Dermis blood vessel endothelial cell (primary cell): ENCODE measurements at regions not wholly inside any gene's neighbourhood (a gene's known extent, or its start where the extent isn't known, plus 50 kb on each side); places are given as distances from the start of the nearest gene placed in this dataset.
A peak's percentile ranks its signal among the peaks of the same experiment; 100 is the strongest.
"Not testable (repeated sequence)": the region's sequence is repeated elsewhere in the genome, so short reads cannot be mapped to it uniquely, and the experiment has no call there.

Experiments
- DNase-seq: peaks from one replicate; pipeline ENCODE4 v3.0.0; 2010

GRCh38 chr3:127438371-127438770, 150.5 kb upstream of the PRR20G start:
- no peak for DNase-seq

DNA sequence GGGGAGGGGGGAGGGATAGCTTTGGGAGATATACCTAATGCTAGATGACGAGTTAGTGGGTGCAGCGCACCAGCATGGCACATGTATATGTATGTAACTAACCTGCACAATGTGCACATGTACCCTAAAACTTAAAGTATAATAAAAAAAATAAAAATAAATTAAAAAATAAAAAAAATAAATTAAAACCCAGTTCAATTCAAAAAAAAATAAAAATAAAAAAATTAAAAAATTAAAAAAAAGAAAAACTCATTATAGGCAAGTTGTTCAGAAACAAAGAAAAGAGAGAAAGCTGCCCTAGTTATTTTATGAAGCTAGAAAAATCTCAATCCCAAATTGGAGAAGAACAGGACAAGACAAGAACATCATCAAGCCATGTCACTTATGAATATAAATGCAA, 147.5 kb upstream of the PRR20G start:
- DNase-seq: not testable (repeated sequence)

- DNase-seq: no peak
Measured at GRCh38 chr3:127431066-127431465, 143.2 kb upstream of the PRR20G start.

GRCh38 chr3:127428344-127428997, 140.6 kb upstream of the PRR20G start:
- no peak for DNase-seq

DNA sequence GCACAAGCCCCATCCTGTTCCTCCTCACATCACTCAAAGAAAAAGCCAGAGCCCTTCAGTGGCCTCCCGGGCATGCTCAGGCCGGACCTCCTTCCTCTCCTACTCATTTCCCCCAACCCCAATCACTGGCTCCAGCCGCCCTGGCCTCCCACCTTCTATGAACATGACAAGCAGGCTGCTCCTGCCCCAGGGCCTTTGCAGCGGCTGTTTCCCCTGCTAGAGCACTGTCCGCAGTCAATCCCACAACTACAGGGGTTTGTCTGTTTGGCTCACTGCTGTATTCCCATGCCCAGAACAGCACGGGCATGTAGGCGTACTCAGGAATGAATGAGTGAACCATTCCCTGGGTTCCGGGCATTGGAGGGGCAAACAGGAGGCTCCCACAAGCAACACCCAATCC, 139.8 kb upstream of the PRR20G start:
- no peak for DNase-seq

DNA sequence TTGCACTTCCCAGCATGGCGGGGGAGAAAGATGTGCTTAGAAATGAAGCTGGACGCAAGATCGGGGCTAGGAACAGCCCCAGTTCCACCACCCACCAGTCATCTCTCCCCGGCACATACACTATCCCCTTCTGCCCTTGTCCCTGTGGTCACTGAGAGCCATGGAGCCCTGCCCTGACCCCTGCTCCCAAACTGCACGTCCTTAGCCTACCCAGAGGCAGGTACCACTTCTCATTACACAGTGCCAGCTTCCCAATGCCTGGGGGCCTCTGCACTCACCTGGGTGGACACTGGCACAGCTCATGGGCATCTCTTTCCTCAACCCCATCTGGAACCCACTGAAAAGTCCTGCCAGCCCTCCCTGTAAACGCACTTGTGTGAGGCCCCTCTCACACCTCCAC, 139.3 kb upstream of the PRR20G start:
- no peak for DNase-seq

- no peak for DNase-seq
Measured at GRCh38 chr3:127426444-127427153, 138.8 kb upstream of the PRR20G start.

DNA sequence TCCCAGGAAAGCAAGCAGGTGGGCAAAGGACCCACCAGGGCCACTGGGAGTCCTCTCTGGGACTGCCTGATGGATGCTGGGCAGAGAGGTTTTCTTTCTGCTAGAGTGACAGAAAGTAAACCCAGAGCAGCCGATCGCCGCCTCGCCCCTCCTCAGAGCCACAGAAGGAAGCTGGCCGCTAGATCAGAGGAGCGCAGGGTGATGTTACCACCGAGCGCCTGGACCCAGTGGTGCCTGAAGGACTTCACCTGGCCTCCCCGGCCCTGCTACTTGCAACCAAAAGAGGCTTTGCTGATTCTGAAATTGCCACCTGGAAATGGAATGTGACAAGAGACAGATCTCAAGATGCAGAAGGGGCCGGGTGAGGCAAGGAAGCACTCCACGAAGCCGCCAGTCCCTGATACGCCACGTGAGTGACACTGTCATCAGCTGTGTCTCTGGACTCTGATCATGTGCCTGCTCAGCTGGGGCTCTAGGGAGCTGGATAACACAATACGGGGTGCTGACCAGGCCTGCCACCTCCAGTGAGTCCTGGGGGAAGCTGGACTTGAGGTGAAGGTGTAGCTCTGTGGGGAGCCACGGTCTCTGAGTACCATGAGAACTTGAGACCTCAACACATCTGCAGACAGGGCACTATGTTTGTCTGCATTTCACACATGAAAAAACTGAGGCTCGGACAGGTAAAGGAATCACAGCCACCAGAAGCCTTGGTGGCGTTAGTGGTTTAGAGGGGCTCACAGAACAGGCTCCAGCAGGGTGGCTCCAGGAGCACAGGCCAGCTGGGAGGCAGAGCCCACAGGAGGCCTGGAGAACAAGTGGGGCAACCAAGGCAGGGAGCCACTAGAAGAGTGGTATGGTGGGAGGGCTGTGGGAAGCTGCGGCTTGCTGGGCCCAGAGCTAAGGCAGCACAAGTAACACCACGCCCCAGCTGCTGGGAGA, 137.9 kb upstream of the PRR20G start:
- DNase-seq: no peak

GRCh38 chr3:127424766-127425504, 137.1 kb upstream of the PRR20G start:
- DNase-seq: peak; percentile 2

DNA sequence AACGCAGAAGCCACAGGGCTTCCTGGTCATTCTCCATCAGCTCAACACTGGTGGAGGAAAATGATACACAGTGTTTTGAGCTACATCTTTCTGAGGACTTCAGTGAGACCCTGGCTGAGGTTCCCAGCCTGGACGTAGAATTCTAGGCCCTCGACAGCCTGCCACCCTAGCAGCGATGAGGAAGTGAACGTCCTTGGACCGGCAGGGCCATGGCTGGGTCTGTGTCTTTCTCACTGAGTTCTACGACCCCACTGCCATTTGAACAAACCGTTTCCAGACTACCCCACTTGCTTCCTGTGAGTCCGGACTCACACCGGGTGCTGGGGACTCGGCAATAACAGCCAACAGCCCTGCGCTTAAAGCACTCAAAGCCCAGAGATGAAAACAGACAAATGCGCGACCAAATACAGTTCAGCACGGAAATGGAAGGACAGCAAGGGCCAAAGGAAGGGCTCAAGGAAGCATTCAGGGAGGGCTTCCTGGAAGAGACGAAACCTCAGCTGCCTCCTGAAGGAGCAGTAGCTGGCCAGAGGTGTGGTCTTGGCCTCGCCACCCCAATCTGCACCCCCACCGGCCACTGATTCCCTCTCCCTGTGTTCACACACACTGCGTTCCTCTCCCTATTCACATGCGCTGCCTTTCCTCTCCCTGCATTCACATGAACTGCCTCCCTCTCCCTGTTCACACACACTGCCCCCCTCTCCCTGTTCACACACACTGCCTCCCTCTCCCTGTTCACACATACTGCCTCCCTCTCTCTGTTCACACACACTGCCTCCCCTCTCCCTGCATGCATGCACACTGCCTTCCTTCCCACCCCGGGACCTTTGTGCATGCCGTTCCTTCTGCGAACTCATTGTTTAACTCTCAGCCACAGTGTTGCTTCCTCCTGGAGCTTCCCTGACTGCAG, 136.3 kb upstream of the PRR20G start:
- DNase-seq: no peak

GRCh38 chr3:127422663-127423375, 135.0 kb upstream of the PRR20G start:
- no peak for DNase-seq

DNA sequence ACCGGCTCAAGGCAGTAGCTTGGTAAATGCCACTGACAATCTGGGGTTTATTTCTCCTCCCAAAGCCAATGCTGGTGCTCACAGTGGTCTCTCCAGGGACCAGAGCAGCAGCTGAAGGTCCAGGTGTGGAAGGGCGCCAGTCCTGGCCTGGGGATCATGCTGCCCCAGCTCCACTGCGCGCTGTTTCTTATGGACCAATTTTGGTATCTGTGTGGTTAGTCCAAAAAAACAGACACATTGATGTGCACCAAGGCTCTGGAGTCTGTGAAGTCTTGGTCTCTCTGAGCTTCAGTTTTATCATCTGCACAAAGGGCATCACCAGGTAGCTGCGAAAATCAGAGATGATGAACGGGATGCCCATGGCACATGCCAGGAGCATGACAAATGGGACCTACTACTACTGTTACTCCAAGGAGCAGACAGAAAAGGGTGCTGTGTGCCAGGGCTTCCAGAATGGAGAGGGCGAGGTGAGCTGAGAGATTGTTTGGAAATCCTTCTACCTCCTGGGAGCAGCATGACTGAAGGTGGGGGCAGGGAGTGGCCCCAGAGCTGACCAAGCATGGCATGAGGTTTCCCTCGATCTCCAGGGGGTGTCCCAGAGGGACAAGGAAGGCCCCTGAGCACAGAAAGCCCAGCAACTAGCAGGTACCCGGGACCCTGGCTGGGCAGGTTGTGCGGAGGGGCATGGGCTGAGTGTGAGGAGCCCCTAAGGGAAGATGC, 134.3 kb upstream of the PRR20G start:
- no peak for DNase-seq

- DNase-seq: no peak
Measured at GRCh38 chr3:127420829-127421228, 133.0 kb upstream of the PRR20G start.

- no peak for DNase-seq
Measured at GRCh38 chr3:127419641-127420553, 132.1 kb upstream of the PRR20G start.

- DNase-seq: no peak
Measured at GRCh38 chr3:127419182-127419581, 131.3 kb upstream of the PRR20G start.

- DNase-seq: no peak
Measured at GRCh38 chr3:127418560-127419147, 130.8 kb upstream of the PRR20G start.

DNA sequence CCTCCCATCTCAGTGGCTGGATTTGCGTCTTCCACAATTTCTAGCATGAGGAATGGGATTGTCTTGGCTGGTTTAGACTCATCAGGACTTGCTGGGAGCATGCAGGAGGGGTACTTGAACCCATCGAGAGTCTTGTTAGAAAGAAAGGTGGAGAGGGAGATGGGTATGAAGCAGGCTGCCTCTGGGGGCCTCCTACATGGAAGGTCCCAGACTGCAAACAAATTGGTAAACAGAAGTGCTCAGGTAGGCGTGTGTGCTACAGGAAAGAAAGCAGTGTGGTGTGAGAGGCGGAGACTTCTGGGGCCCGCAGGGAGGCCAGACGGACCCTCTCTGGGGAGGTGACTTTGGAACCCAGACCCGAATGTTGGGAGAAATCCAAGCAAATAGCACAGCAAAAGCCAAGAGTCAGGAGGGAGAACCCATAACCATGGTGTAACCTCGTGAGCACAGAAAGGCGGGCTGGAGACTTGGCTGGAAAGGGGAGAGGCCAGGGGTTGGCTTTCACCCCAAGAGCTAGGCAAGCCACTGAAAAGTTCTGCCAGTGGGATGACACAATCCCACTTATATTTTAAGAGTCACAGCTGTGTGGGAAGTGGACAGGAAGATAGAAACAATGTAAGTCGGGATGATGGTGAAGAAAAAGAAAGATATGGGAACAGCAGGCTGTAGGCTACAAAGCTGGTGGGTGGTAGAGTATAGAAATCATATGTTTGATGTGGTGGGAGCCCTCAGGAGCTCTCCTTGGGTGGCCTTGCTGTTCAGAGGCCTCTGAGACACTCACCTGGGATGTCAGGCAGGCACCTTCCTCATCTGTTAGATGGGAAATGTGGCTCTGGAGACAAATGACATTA, 130.1 kb upstream of the PRR20G start:
- no peak for DNase-seq

DNA sequence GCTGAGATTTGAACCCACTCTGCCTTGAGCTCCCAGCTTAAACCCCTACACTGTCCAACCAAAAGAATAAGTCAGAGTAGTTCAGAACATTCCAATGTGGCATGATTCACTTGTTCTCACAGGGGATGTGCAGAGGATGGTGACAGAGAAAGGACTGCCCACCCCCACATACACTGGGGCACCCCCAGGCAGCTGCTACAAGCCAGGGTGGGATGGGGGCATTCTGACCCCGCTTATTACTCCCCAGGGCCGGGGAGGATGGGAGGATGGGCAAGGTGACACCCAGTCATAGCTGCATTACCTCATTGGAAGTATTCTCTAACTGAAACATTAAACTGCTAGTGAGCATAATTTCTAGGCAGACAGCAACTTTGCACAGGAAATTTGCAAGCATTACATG, 126.0 kb upstream of the PRR20G start:
- no peak for DNase-seq
